ENCODE measurements at regions not wholly inside any gene's neighbourhood (a gene's known extent, or its start where the extent isn't known, plus 50 kb on each side); places are given as distances from the start of the nearest gene placed in this dataset.
"Not testable (repeated sequence)": the region's sequence is repeated elsewhere in the genome, so short reads cannot be mapped to it uniquely, and the experiment has no call there.

- WGBS, 2 experiments (ENCODE audit: insufficient coverage in 2 of 2), result no CpG with 5 or more reads among the region's 25 CpGs
- not testable (repeated sequence) for H3K4me1 ChIP-seq (ENCODE audit: control insufficient read depth, insufficient read depth, low read length, poor library complexity, severe bottlenecking); H3K9me3 ChIP-seq (ENCODE audit: control insufficient read depth, low read length); H3K36me3 ChIP-seq (ENCODE audit: control insufficient read depth, insufficient read depth, low read length); H3K27ac ChIP-seq (ENCODE audit: low read depth, low read length, severe bottlenecking); H3K4me3 ChIP-seq (ENCODE audit: extremely low read depth, insufficient read depth, low read length, poor library complexity, severe bottlenecking)
Observed at GRCh38 chr6:26720663-26721218, 61.2 kb upstream of the ZNF322 start.

- H3K27ac ChIP-seq (ENCODE audit: low read depth, low read length, severe bottlenecking); H3K9me3 ChIP-seq (ENCODE audit: control insufficient read depth, low read length); H3K4me3 ChIP-seq (ENCODE audit: extremely low read depth, insufficient read depth, low read length, poor library complexity, severe bottlenecking); H3K4me1 ChIP-seq (ENCODE audit: control insufficient read depth, insufficient read depth, low read length, poor library complexity, severe bottlenecking); H3K36me3 ChIP-seq (ENCODE audit: control insufficient read depth, insufficient read depth, low read length): not testable (repeated sequence)
- no CpG with 5 or more reads among the region's 31 CpGs for WGBS, 2 experiments (ENCODE audit: insufficient coverage in 2 of 2)
Observed at GRCh38 chr6:26730019-26730766, 70.6 kb upstream of the ZNF322 start.

- H3K36me3 ChIP-seq (ENCODE audit: control insufficient read depth, insufficient read depth, low read length); H3K4me1 ChIP-seq (ENCODE audit: control insufficient read depth, insufficient read depth, low read length, poor library complexity, severe bottlenecking); H3K4me3 ChIP-seq (ENCODE audit: extremely low read depth, insufficient read depth, low read length, poor library complexity, severe bottlenecking); H3K27ac ChIP-seq (ENCODE audit: low read depth, low read length, severe bottlenecking); H3K9me3 ChIP-seq (ENCODE audit: control insufficient read depth, low read length): not testable (repeated sequence)
- WGBS, 2 experiments (ENCODE audit: insufficient coverage in 2 of 2), result no CpG with 5 or more reads among the region's 36 CpGs
Observed at GRCh38 chr6:26734776-26735472, 75.4 kb upstream of the ZNF322 start.

- Histone ChIP-seq H3K9me3 (ENCODE audit: control insufficient read depth, low read length) (no peaks in the 10 kb centered on the region), H3K36me3 (ENCODE audit: control insufficient read depth, insufficient read depth, low read length) (no peaks in the 10 kb centered on the region), H3K4me1 (ENCODE audit: control insufficient read depth, insufficient read depth, low read length, poor library complexity, severe bottlenecking) (no peaks in the 10 kb centered on the region), H3K4me3 (ENCODE audit: extremely low read depth, insufficient read depth, low read length, poor library complexity, severe bottlenecking) (no peak overlapping the region), H3K27ac (ENCODE audit: low read depth, low read length, severe bottlenecking) (no peak overlapping the region)
- 82 to 91% methylated on average over 5 to 6 of the region's 7 CpGs for WGBS, 2 experiments (ENCODE audit: insufficient coverage in 2 of 2)
Observed at GRCh38 chr6:26739811-26740210, 80.3 kb upstream of the ZNF322 start.

GRCh38 chr6:26743157-26743821 is 83.7 kb upstream of the ZNF322 start:
- peak overlapping the region; percentile 33 for H3K4me3 ChIP-seq (ENCODE audit: extremely low read depth, insufficient read depth, low read length, poor library complexity, severe bottlenecking)
- H3K9me3 ChIP-seq (ENCODE audit: control insufficient read depth, low read length), result no peaks in the 10 kb centered on the region
- 0 to 2% methylated on average over 17 to 23 of the region's 28 CpGs for WGBS, 2 experiments (ENCODE audit: insufficient coverage in 2 of 2)
- H3K36me3 ChIP-seq (ENCODE audit: control insufficient read depth, insufficient read depth, low read length), result no peaks in the 10 kb centered on the region
- peaks cover 6% of the 10 kb centered on the region for H3K4me1 ChIP-seq (ENCODE audit: control insufficient read depth, insufficient read depth, low read length, poor library complexity, severe bottlenecking)
- no peak overlapping the region for H3K27ac ChIP-seq (ENCODE audit: low read depth, low read length, severe bottlenecking)

- Histone ChIP-seq H3K27ac (ENCODE audit: low read depth, low read length, severe bottlenecking) (no peak overlapping the region), H3K9me3 (ENCODE audit: control insufficient read depth, low read length) (no peaks in the 10 kb centered on the region), H3K4me1 (ENCODE audit: control insufficient read depth, insufficient read depth, low read length, poor library complexity, severe bottlenecking) (peaks cover 6% of the 10 kb centered on the region), H3K4me3 (ENCODE audit: extremely low read depth, insufficient read depth, low read length, poor library complexity, severe bottlenecking) (peak overlapping the region; percentile 33), H3K36me3 (ENCODE audit: control insufficient read depth, insufficient read depth, low read length) (no peaks in the 10 kb centered on the region)
- WGBS, 2 experiments (ENCODE audit: insufficient coverage in 2 of 2), result 3% methylated on average over 23 to 24 of the region's 27 CpGs
Observed at GRCh38 chr6:26743941-26744699, 84.6 kb upstream of the ZNF322 start.

GRCh38 chr6:26744837-26745282 is 85.3 kb upstream of the ZNF322 start:
- peak overlapping the region; percentile 33 for H3K4me3 ChIP-seq (ENCODE audit: extremely low read depth, insufficient read depth, low read length, poor library complexity, severe bottlenecking)
- not testable (repeated sequence) for H3K9me3 ChIP-seq (ENCODE audit: control insufficient read depth, low read length); H3K36me3 ChIP-seq (ENCODE audit: control insufficient read depth, insufficient read depth, low read length); H3K4me1 ChIP-seq (ENCODE audit: control insufficient read depth, insufficient read depth, low read length, poor library complexity, severe bottlenecking)
- 42 to 81% methylated on average over 3 to 5 of the region's 8 CpGs for WGBS, 2 experiments (ENCODE audit: insufficient coverage in 2 of 2)
- H3K27ac ChIP-seq (ENCODE audit: low read depth, low read length, severe bottlenecking), result peak overlapping the region; percentile 10

GRCh38 chr6:26745964-26746363 is 86.4 kb upstream of the ZNF322 start:
- H3K4me1 ChIP-seq (ENCODE audit: control insufficient read depth, insufficient read depth, low read length, poor library complexity, severe bottlenecking); H3K9me3 ChIP-seq (ENCODE audit: control insufficient read depth, low read length); H3K27ac ChIP-seq (ENCODE audit: low read depth, low read length, severe bottlenecking); H3K36me3 ChIP-seq (ENCODE audit: control insufficient read depth, insufficient read depth, low read length); H3K4me3 ChIP-seq (ENCODE audit: extremely low read depth, insufficient read depth, low read length, poor library complexity, severe bottlenecking): not testable (repeated sequence)
- WGBS, 2 experiments (ENCODE audit: insufficient coverage in 2 of 2), result 85 to 100% methylated on average over 4 of the region's 8 CpGs

GRCh38 chr6:26749126-26749758 is 89.7 kb upstream of the ZNF322 start:
- not testable (repeated sequence) for H3K27ac ChIP-seq (ENCODE audit: low read depth, low read length, severe bottlenecking); H3K36me3 ChIP-seq (ENCODE audit: control insufficient read depth, insufficient read depth, low read length); H3K4me1 ChIP-seq (ENCODE audit: control insufficient read depth, insufficient read depth, low read length, poor library complexity, severe bottlenecking); H3K4me3 ChIP-seq (ENCODE audit: extremely low read depth, insufficient read depth, low read length, poor library complexity, severe bottlenecking); H3K9me3 ChIP-seq (ENCODE audit: control insufficient read depth, low read length)
- WGBS, 2 experiments (ENCODE audit: insufficient coverage in 2 of 2), result 2 to 6% methylated on average over 8 to 9 of the region's 25 CpGs

GRCh38 chr6:26749759-26750126 is 90.2 kb upstream of the ZNF322 start:
- H3K36me3 ChIP-seq (ENCODE audit: control insufficient read depth, insufficient read depth, low read length); H3K9me3 ChIP-seq (ENCODE audit: control insufficient read depth, low read length); H3K4me3 ChIP-seq (ENCODE audit: extremely low read depth, insufficient read depth, low read length, poor library complexity, severe bottlenecking); H3K4me1 ChIP-seq (ENCODE audit: control insufficient read depth, insufficient read depth, low read length, poor library complexity, severe bottlenecking); H3K27ac ChIP-seq (ENCODE audit: low read depth, low read length, severe bottlenecking): not testable (repeated sequence)
- no CpG with 5 or more reads among the region's 9 CpGs for WGBS, 2 experiments (ENCODE audit: insufficient coverage in 2 of 2)
